WTC11 (cell line): ENCODE measurements at regions not wholly inside any gene's neighbourhood (a gene's known extent, or its start where the extent isn't known, plus 50 kb on each side); places are given as distances from the start of the nearest gene placed in this dataset.

ENCODE experiments used
- ATAC-seq: fragments of 200-7000 bp; cut with Tn5 transposase; 2 replicates; pipeline ENCODE4 v1.10.0; 2021; ENCODE audit warnings: mild to moderate bottlenecking, moderate library complexity
- CTCF ChIA-PET: fragments of 300-600 bp; sonication (Branson Sonifier 250); formaldehyde crosslinking; loops from one replicate; lab custom pipeline; 2021; ENCODE audit warnings: antibody characterized with exemption; lab: Charles Lee
- POLR2A ChIA-PET: fragments of 350-600 bp; sonication (Branson Sonifier 250); formaldehyde crosslinking; loops from one replicate; lab custom pipeline; 2021; ENCODE audit warnings: antibody characterized with exemption; lab: Charles Lee
- DNase-seq: peaks from one replicate; pipeline ENCODE4 v3.0.0; 2021; ENCODE audit warnings: low spot score
- H3K27ac Mint-ChIP-seq: 2 replicates; pipeline ENCODE4 v1.8.0; 2021; ENCODE audit warnings: mixed read lengths
- H3K27me3 Mint-ChIP-seq: 2 replicates; pipeline ENCODE4 v1.8.0; 2021; ENCODE audit warnings: low read depth, mild to moderate bottlenecking, moderate library complexity, mixed read lengths
- H3K36me3 Mint-ChIP-seq: 2 replicates; pipeline ENCODE4 v1.8.0; 2021; ENCODE audit warnings: mixed read lengths
- H3K4me1 Mint-ChIP-seq: 2 replicates; pipeline ENCODE4 v1.8.0; 2022; ENCODE audit warnings: mixed read lengths
- H3K4me3 Mint-ChIP-seq: 2 replicates; pipeline ENCODE4 v1.8.0; 2021; ENCODE audit warnings: mild to moderate bottlenecking, moderate library complexity, mixed read lengths
- H3K9me3 Mint-ChIP-seq: 2 replicates; pipeline ENCODE4 v1.8.0; 2021; ENCODE audit warnings: mixed read lengths
- GABPB1 ChIP-seq: sonication (generic); formaldehyde crosslinking; IDR thresholded peaks from 2 replicates; pipeline ENCODE4 v1.8.1; 2023; ENCODE audit warnings: mild to moderate bottlenecking, missing genetic modification reagents
- GRHL2 ChIP-seq: fragments of 250-450 bp; sonication (Bioruptor Pico); IDR thresholded peaks from 2 replicates; pipeline ENCODE4 v1.8.0; 2022; ENCODE audit warnings: mild to moderate bottlenecking, moderate library complexity; ENCODE audit not compliant: insufficient replicate concordance, severe bottlenecking
- HMGA2 ChIP-seq: fragments of 250-450 bp; sonication (Bioruptor Pico); IDR thresholded peaks from 2 replicates; pipeline ENCODE4 v1.4.0; 2021; ENCODE audit warnings: mild to moderate bottlenecking, moderate library complexity
- JAZF1 ChIP-seq: fragments of 250-450 bp; sonication (Bioruptor Pico); IDR thresholded peaks from 2 replicates; pipeline ENCODE4 v1.9.0; 2021; ENCODE audit warnings: moderate library complexity, mild to moderate bottlenecking, inconsistent platforms
- JUN ChIP-seq: sonication (generic); formaldehyde crosslinking; IDR thresholded peaks from 2 replicates; pipeline ENCODE4 v1.8.0; 2023; ENCODE audit warnings: mild to moderate bottlenecking, missing genetic modification reagents
- MXD4 ChIP-seq: fragments of 250-450 bp; sonication (Bioruptor Pico); IDR thresholded peaks from 2 replicates; pipeline ENCODE4 v1.8.0; 2021; ENCODE audit warnings: mild to moderate bottlenecking, moderate library complexity, borderline replicate concordance
- MYBL2 ChIP-seq: sonication (generic); formaldehyde crosslinking; IDR thresholded peaks from 2 replicates; pipeline ENCODE4 v1.8.1; 2023; ENCODE audit warnings: mild to moderate bottlenecking, moderate library complexity, missing genetic modification reagents
- NR3C1 ChIP-seq: sonication (generic); formaldehyde crosslinking; conservative IDR thresholded peaks from 2 replicates; pipeline ENCODE4 v1.8.1; 2023; ENCODE audit warnings: low read depth, mild to moderate bottlenecking, missing genetic modification reagents
- PRRX2 ChIP-seq: fragments of 250-450 bp; sonication (Bioruptor Pico); IDR thresholded peaks from 2 replicates; pipeline ENCODE4 v1.8.0; 2021; ENCODE audit warnings: mild to moderate bottlenecking
- TCF7 ChIP-seq: sonication (generic); formaldehyde crosslinking; IDR thresholded peaks from 2 replicates; pipeline ENCODE4 v1.8.0; 2022; ENCODE audit warnings: mild to moderate bottlenecking, low read depth, missing genetic modification reagents, moderate library complexity
- ZNF138 ChIP-seq: sonication (generic); formaldehyde crosslinking; conservative IDR thresholded peaks from 2 replicates; pipeline ENCODE4 v1.8.1; 2022; ENCODE audit warnings: mild to moderate bottlenecking, moderate library complexity, missing genetic modification reagents
- TF ChIP-seq, protein P1 (sequence below): fragments of 250-450 bp; sonication (Bioruptor Pico); IDR thresholded peaks from 2 replicates; pipeline ENCODE4 v1.9.0; 2021; ENCODE audit warnings: mild to moderate bottlenecking
- TF ChIP-seq, protein P2 (sequence below): fragments of 250-450 bp; sonication (Bioruptor Pico); IDR thresholded peaks from 2 replicates; pipeline ENCODE4 v2.1.2; 2022; ENCODE audit warnings: mild to moderate bottlenecking, moderate library complexity
- TF ChIP-seq, protein P3 (sequence below): sonication (generic); formaldehyde crosslinking; IDR thresholded peaks from 2 replicates; pipeline ENCODE4 v1.8.0; 2023; ENCODE audit warnings: mild to moderate bottlenecking, missing genetic modification reagents
- TF ChIP-seq, protein P4 (sequence below): fragments of 250-450 bp; sonication (Bioruptor Pico); IDR thresholded peaks from 2 replicates; pipeline ENCODE4 v1.8.0; 2021; ENCODE audit warnings: mild to moderate bottlenecking
- TF ChIP-seq, protein P5 (sequence below): sonication (generic); formaldehyde crosslinking; IDR thresholded peaks from 2 replicates; pipeline ENCODE4 v1.8.1; 2023; ENCODE audit warnings: mild to moderate bottlenecking, missing genetic modification reagents, moderate library complexity
- TF ChIP-seq, protein P6 (sequence below): fragments of 250-450 bp; sonication (Bioruptor Pico); IDR thresholded peaks from 2 replicates; pipeline ENCODE4 v1.9.0; 2021; ENCODE audit warnings: mild to moderate bottlenecking

DNA sequence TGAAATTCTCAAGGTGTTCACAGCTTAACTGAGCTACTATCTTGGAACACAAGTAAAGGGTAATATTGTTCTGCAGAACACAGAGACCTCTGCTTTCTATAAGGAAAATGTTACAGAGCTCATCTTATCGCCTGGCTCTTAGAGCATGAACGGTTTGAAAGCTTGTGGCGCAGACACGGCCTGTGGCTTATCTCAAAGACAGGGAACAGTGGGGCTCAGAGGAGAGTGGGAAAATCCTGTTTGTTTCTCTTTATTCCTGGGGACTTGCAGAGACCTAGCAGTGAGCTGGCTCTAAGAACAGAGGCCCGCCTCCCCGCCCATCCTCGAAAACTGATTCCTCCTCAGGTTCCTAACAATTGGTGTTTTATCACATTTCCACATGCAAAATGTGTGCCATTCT lies 131.7 kb downstream of the EMX2 start (continued):
- TF ChIP-seq, protein P1, sequence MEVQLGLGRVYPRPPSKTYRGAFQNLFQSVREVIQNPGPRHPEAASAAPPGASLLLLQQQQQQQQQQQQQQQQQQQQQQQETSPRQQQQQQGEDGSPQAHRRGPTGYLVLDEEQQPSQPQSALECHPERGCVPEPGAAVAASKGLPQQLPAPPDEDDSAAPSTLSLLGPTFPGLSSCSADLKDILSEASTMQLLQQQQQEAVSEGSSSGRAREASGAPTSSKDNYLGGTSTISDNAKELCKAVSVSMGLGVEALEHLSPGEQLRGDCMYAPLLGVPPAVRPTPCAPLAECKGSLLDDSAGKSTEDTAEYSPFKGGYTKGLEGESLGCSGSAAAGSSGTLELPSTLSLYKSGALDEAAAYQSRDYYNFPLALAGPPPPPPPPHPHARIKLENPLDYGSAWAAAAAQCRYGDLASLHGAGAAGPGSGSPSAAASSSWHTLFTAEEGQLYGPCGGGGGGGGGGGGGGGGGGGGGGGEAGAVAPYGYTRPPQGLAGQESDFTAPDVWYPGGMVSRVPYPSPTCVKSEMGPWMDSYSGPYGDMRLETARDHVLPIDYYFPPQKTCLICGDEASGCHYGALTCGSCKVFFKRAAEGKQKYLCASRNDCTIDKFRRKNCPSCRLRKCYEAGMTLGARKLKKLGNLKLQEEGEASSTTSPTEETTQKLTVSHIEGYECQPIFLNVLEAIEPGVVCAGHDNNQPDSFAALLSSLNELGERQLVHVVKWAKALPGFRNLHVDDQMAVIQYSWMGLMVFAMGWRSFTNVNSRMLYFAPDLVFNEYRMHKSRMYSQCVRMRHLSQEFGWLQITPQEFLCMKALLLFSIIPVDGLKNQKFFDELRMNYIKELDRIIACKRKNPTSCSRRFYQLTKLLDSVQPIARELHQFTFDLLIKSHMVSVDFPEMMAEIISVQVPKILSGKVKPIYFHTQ (CRISPR knock-in tag): no peak
- no peak for TF ChIP-seq ZNF138
- no peak for TF ChIP-seq MXD4

DNA sequence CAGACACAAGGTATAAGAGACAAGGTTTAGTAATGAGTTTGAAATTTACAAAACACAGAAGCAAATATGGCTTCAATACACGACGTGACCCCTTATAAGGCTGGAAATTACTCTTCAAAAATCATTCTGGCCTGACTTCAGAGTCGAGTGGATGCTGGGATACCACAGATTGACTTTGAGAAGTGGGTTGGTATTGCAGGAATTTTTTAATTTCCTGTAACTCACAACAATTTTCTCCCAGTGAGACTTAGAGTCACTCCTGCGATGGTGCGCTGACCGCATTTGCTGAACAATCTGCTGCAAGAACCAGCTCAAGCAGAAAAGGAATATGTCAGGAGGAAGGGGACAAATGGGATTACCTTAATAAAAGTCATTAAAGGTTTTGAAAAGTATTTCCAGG lies 132.1 kb downstream of the EMX2 start:
- CTCF ChIA-PET: interaction anchor here (1.0 kb wide), 1 partner anchor 178 kb away, joined by 4 read pairs; no protein-coding TSS in a partner anchor
- no peak for DNase-seq
- H3K36me3 Mint-ChIP-seq: no peaks in the 10 kb centered on the region
- ATAC-seq: no peak
- no peak overlapping the region for H3K27ac Mint-ChIP-seq
- peaks cover 6% of the 10 kb centered on the region for H3K4me1 Mint-ChIP-seq
- no peaks in the 10 kb centered on the region; the same call in 1 of the 2 replicates for H3K27me3 Mint-ChIP-seq
- no peaks in the 10 kb centered on the region for H3K9me3 Mint-ChIP-seq
- TF ChIP-seq, protein P2, sequence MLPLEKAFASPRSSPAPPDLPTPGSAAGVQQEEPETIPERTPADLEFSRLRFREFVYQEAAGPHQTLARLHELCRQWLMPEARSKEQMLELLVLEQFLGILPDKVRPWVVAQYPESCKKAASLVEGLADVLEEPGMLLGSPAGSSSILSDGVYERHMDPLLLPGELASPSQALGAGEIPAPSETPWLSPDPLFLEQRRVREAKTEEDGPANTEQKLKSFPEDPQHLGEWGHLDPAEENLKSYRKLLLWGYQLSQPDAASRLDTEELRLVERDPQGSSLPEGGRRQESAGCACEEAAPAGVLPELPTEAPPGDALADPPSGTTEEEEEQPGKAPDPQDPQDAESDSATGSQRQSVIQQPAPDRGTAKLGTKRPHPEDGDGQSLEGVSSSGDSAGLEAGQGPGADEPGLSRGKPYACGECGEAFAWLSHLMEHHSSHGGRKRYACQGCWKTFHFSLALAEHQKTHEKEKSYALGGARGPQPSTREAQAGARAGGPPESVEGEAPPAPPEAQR (CRISPR knock-in tag): no peak
- POLR2A ChIA-PET: no interaction called here
- no peak overlapping the region for H3K4me3 Mint-ChIP-seq

DNA sequence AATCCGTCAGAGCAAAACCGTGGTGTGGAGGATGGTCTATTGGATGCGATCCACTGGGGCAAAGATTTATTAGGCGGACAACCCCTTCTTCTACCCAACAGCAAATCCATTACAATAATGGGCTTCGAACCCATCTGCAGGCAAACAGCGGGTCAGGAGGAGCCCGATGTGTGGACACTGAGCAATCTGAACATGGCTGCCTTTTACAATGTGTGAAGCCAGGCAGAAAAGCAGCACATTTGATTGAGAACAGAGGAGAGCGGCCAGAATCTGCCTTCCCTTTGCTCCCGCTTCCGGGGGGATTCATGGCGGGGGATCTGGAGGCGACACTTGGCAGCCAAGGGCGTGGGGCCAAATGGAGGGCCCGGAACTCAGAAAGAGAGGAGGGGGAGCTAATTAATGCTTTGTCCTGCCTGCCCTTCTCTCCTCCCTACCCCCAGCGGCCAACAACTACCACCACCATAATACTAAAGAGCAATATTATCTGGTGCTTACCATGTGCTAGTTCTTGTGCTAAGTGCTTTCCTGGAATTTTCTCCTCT lies 133.0 kb downstream of the EMX2 start:
- ChIA-PET CTCF (no interaction called here), POLR2A (no interaction called here)
- TF ChIP-seq JAZF1 (CRISPR knock-in tag): no peak
- TF ChIP-seq GRHL2: no peak
- TF ChIP-seq, protein P3, sequence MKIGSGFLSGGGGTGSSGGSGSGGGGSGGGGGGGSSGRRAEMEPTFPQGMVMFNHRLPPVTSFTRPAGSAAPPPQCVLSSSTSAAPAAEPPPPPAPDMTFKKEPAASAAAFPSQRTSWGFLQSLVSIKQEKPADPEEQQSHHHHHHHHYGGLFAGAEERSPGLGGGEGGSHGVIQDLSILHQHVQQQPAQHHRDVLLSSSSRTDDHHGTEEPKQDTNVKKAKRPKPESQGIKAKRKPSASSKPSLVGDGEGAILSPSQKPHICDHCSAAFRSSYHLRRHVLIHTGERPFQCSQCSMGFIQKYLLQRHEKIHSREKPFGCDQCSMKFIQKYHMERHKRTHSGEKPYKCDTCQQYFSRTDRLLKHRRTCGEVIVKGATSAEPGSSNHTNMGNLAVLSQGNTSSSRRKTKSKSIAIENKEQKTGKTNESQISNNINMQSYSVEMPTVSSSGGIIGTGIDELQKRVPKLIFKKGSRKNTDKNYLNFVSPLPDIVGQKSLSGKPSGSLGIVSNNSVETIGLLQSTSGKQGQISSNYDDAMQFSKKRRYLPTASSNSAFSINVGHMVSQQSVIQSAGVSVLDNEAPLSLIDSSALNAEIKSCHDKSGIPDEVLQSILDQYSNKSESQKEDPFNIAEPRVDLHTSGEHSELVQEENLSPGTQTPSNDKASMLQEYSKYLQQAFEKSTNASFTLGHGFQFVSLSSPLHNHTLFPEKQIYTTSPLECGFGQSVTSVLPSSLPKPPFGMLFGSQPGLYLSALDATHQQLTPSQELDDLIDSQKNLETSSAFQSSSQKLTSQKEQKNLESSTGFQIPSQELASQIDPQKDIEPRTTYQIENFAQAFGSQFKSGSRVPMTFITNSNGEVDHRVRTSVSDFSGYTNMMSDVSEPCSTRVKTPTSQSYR (CRISPR knock-in tag): no peak
- TF ChIP-seq PRRX2 (CRISPR knock-in tag): no peak
- no peak for TF ChIP-seq MYBL2 (CRISPR knock-in tag)
- TF ChIP-seq, protein P4, sequence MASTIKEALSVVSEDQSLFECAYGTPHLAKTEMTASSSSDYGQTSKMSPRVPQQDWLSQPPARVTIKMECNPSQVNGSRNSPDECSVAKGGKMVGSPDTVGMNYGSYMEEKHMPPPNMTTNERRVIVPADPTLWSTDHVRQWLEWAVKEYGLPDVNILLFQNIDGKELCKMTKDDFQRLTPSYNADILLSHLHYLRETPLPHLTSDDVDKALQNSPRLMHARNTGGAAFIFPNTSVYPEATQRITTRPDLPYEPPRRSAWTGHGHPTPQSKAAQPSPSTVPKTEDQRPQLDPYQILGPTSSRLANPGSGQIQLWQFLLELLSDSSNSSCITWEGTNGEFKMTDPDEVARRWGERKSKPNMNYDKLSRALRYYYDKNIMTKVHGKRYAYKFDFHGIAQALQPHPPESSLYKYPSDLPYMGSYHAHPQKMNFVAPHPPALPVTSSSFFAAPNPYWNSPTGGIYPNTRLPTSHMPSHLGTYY: no peak
- TF ChIP-seq, protein P5, sequence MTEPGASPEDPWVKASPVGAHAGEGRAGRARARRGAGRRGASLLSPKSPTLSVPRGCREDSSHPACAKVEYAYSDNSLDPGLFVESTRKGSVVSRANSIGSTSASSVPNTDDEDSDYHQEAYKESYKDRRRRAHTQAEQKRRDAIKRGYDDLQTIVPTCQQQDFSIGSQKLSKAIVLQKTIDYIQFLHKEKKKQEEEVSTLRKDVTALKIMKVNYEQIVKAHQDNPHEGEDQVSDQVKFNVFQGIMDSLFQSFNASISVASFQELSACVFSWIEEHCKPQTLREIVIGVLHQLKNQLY (CRISPR knock-in tag): no peak
- TF ChIP-seq JUN (CRISPR knock-in tag): no peak
- no peak for TF ChIP-seq HMGA2
- TF ChIP-seq TCF7 (CRISPR knock-in tag): no peak
- TF ChIP-seq, protein P6, sequence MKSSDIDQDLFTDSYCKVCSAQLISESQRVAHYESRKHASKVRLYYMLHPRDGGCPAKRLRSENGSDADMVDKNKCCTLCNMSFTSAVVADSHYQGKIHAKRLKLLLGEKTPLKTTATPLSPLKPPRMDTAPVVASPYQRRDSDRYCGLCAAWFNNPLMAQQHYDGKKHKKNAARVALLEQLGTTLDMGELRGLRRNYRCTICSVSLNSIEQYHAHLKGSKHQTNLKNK: no peak
- TF ChIP-seq GABPB1 (CRISPR knock-in tag): no peak
- no peak for TF ChIP-seq NR3C1 (CRISPR knock-in tag)
- Mint-ChIP-seq H3K27me3 (no peaks in the 10 kb centered on the region; the same call in 1 of the 2 replicates), H3K4me3 (no peak overlapping the region), H3K27ac (no peak overlapping the region), H3K36me3 (no peaks in the 10 kb centered on the region), H3K9me3 (no peaks in the 10 kb centered on the region), H3K4me1 (peaks cover 6% of the 10 kb centered on the region)
- no peak for DNase-seq
- no peak for ATAC-seq
